ENCODE measurements at regions not wholly inside any gene's neighbourhood (a gene's known extent, or its start where the extent isn't known, plus 50 kb on each side); places are given as distances from the start of the nearest gene placed in this dataset.

GRCh38 chr3:193816656-193817311 lies 223.8 kb downstream of the OPA1 start:
- H3K4me1 ChIP-seq (ENCODE audit: insufficient read depth) = peaks cover 82% of the 10 kb centered on the region
- peaks cover 15% of the 10 kb centered on the region for H3K27me3 Mint-ChIP-seq (ENCODE audit: insufficient read depth, low read depth, poor library complexity)

More at GRCh38 chr3:193816656-193817311, 223.8 kb downstream of the OPA1 start:
- Histone ChIP-seq H3K9me2 (ENCODE audit: insufficient read depth) (peaks cover 1% of the 10 kb centered on the region; the same call in 1 of the 2 replicates), H3K27ac (ENCODE audit: low read depth) (peak overlapping the region; percentile 82), H3F3A (replicated peaks; ENCODE audit: low read depth) (peaks cover 19% of the 10 kb centered on the region), H3K27me3 (ENCODE audit: insufficient read depth) (0 out of 2 replicates have a peak, but pooled peaks cover 3% of the 10 kb centered on the region), H3K4me3 (peak overlapping the region; percentile 29), H4K20me1 (replicated peaks; ENCODE audit: insufficient read depth) (no peaks in the 10 kb centered on the region), H3K36me3 (ENCODE audit: insufficient read depth) (no peaks in the 10 kb centered on the region), H3K79me2 (replicated peaks; ENCODE audit: insufficient read depth) (no peaks in the 10 kb centered on the region), H3K4me2 (peak overlapping the region; percentile 66), H2AFZ (no peak overlapping the region)
- Mint-ChIP-seq H3K4me1 (peaks cover 84% of the 10 kb centered on the region), H3K36me3 (ENCODE audit: low read depth) (no peaks in the 10 kb centered on the region), H3K9me3 (no peaks in the 10 kb centered on the region), H3K4me3 (peak overlapping the region; percentile 31), H3K27ac (peak overlapping the region; percentile 64; the same call in 1 of the 2 replicates)
- peak; percentile 66 for ATAC-seq
- TF ChIP-seq ETS1 (IDR thresholded peaks at IDR 0.05) (0 out of 2 replicates have a peak, but pooled peaks have one; percentile 28), CTCF (conservative IDR thresholded peaks at IDR 0.05; ENCODE audit: low read depth in 2 of 2) (no peak), REST (IDR thresholded peaks at IDR 0.05; ENCODE audit: unreplicated experiment) (no peak), POLR2AphosphoS5 (IDR thresholded peaks at IDR 0.05; ENCODE audit: low read depth) (peak; percentile 47; the same call in 1 of the 2 replicates), ZNF331 (CRISPR knock-in tag; IDR thresholded peaks at IDR 0.05; ENCODE audit: low read depth) (no peak), ZNF462 (CRISPR knock-in tag; IDR thresholded peaks at IDR 0.05) (peak; percentile 28; the same call in 1 of the 2 replicates), STAT1 (IDR thresholded peaks at IDR 0.05; ENCODE audit: unreplicated experiment) (no peak), JUNB (IDR thresholded peaks at IDR 0.05; ENCODE audit: unreplicated experiment) (no peak), EZH2 (IDR thresholded peaks at IDR 0.05; ENCODE audit: low read depth, unreplicated experiment) (no peak), CREB1 (CRISPR knock-in tag; IDR thresholded peaks at IDR 0.05; ENCODE audit: low read depth) (0 out of 2 replicates have a peak, but pooled peaks have one; percentile 5), NANOG (IDR thresholded peaks at IDR 0.05; ENCODE audit: borderline replicate concordance) (no peak), ZNF114 (CRISPR knock-in tag; IDR thresholded peaks at IDR 0.05) (no peak), EZH2phosphoT487 (IDR thresholded peaks at IDR 0.05; ENCODE audit: unreplicated experiment) (no peak)
- DNase-seq (ENCODE audit: low spot score) = peak; percentile 92
